ENCODE measurements at regions not wholly inside any gene's neighbourhood (a gene's known extent, or its start where the extent isn't known, plus 50 kb on each side); places are given as distances from the start of the nearest gene placed in this dataset.
"Not testable (repeated sequence)": the region's sequence is repeated elsewhere in the genome, so short reads cannot be mapped to it uniquely, and the experiment has no call there.

DNA sequence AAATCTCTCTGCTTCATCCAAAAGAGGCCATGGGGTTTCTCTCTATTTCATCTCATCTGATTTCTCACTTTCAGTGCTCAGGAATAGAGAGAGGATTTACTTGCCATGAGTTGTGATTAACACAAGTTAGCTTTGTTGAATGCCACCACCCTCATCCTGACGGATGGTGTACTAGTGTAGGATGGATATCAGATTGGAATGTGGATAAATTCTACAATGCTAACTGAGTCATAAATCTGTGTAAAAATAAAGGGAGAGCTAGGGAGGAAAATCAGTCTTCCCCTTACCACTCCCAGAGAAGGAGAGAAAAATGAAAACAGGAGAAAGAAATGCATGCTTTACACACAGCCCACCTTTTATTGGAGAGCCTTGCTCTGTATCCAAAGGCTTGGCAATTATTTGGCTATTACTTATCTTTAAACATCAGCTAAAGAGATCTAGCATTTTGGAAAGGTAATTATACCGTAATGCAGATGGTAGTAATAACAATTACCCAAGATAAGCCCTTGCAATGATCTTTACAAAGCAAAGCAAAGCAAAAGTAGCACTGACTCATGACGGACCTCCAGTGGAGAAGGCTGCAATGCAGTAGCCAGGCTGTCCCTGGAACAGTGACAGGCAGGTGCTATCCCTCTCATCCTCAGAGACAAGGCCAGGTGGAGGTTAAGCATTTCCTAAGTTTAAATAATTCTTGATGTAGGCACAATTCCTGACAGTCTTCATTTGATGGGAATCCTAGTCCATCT is 306.3 kb upstream of the PPARGC1A start:
- no peak for DNase-seq

DNA sequence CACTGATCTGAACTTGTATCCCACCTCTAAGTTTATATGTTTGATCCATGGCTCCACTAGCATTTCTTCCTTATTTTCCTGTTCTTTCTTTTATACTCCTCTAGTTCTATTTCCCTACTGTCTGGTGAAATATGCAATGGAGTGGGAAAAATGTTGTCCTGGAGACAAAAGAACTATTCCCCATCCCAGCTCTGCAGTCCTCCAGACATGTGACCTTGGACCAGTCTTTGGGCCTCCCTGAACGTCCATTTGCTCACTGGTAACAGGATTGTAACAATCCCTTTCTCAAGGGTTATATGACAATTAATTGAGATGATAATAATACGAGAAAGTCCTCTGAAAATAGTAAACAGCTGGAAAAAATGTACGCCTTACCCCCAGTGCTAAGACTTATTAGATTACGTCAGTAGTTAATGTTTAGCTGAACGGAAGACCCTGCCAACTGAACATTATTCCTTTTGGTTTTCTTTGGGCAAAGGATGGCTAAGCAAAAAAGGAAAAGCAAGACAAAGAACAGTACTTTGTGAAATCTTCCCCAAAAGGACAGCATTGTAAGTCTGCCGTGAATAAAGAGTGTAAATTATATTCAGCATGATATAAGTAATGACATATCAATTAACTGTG is 302.3 kb upstream of the PPARGC1A start:
- no peak for DNase-seq

DNA sequence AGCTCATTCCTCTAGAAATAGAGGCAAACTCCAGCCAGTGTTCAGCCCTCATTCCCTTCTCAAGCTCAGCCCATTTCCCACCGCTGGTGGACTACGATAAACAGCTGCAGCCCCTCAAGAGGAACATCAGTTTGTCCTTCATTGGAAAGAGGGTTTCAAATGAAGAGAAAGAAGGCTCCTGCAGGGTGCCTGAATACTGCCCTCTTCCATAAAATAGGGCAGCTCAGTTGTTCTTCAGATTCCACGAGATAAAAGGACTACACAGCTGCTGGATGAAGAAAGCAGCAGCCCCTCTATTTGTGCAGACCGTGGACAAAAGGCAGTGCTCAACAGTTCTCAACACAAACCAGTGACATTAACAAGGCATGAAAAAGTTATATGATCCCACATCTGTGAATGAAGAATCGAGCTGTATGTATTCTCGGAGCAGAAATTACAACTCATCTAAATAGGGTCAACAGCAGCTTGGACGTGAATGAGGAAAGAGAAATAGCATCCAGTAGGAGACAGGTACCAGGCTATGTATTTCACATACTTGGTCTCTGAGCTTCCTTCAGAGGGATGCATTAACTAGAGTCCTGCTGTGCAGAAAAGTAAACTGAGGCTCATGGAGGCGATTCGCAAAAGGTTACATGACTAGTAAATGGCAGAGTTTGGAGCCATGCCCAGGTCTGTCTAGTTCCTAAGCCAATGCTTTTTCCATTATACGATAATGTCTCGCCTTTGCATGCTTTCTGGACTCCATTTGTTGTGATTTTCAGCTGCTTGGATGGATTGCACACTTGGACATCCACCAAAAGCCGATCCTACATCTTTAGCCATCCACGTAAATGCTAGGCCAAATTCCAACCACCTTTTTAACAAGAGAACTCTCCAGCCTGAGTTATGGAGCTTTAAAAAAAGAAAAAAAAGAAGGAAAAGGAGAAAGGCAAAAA is 301.2 kb upstream of the PPARGC1A start:
- DNase-seq = no peak

DNA sequence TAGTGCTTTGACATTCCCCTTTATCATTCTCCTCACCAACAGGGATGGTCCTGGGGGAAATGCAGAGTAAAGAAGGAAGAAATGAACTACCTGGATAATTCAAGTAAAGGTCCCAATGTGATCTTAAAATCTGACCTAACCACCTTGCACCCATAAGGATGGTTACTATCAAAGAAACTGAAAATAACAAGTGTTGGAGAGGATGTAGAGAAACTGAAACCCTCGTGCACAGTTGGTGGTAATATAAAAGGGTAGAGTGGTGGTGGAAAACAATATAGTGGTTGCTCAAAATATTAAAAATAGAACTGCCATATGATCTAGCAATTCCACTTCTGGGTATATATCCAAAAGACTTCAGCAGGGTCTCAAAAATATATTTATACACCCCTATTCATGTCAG is 298.6 kb upstream of the PPARGC1A start:
- no peak for DNase-seq

DNA sequence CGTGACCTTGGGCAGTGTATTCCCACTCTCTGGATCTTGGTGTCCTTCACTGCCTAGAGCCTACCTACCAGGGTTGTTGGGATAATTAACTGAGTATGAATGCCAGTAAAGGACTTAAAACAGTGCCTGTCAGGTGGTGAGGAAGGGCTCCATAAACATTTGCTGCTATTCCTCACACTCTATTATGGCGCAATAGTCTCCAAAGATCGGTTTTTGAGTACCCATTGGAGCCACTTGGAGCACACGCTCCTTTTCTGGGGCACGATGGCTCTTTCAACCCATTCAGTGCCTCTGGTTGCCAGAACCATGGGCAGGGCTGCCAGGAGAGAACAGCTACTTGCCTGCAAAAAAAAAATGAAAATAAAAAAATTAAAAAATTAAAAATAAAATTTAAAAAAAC is 296.6 kb upstream of the PPARGC1A start:
- no peak for DNase-seq

DNA sequence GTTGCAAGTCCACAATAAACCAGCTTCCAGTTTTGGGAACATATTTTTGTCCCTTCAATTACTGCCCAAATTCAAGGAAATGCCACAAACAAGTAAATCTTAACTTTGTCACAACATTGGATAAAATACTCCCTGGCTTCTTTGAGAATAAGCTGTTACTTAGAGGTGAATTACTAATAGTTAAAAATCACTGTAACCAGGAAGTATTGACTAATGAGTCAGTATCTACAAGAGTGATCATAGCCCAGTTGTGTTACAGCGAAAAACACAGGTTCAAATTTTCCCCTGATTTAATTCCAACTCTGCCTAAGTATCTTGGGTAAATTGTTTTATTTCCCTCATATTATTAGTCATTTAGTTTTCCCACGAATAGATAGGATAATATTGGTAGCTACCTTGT is 291.2 kb upstream of the PPARGC1A start:
- no peak for DNase-seq

DNA sequence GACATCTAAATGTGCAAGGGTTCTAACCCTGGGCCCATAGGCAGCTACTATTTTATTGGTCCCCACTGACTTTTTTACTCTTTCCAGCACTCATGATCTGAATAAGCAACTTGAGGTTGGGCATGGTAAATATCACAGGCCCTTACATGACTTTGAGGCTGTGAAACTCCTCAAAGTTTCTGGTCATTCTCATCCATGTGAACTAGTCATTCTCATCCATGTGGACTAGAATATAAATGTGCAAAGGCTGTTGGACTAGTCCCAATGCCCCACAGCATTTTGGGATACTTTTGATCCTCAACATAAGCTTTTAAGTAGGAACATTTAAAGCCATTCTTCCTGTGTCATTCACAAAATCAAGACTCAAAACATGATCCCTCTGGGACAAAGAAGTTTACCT is 290.7 kb upstream of the PPARGC1A start:
- no peak for DNase-seq

DNA sequence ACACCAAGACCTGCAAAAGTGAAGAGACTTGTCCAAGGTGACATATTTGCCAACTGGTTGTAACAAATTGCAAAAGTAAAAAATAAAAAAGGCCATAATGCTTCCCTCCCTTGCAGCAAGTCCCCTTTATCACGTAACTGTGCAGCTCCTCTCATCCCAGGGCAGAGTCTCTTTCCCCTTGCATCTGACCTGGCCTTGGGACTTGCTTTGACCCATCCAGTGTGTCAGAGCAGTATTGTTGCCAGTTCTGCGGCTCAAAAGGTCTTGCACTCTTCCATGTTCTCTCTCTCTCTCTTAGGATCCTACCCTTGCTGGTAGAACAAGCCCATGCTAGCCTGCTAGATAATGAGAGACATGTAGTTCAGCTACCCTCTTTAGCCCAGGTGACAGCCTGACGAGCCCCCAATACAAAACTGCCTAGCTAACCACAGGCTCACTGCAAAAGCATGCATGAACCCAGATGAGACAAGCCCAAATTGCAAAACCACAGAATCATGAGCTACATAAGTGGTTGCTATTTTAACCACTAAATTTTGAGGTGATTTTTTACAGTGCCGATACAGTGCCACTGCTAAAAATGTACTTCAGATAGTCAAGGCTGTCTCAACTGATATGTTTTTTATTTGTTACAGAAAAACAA is 289.5 kb upstream of the PPARGC1A start:
- DNase-seq = no peak

DNA sequence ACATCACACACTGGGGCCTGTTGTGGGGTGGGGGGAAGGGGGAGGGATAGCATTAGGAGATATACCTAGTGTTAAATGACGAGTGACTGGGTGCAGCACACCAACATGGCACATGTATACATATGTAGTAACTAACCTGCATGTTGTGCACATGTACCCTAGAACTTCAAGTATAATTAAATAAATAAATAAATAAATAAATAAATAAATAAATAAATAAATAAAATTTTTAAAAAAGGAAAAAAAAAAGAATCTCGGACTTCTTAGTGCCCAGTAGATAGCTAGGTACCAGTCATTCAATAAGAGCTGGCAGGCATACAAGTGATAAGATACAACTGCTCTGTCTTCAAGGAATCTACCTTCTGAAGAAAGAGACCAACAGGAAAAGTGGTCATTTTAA is 287.6 kb upstream of the PPARGC1A start:
- DNase-seq = not testable (repeated sequence)

DNA sequence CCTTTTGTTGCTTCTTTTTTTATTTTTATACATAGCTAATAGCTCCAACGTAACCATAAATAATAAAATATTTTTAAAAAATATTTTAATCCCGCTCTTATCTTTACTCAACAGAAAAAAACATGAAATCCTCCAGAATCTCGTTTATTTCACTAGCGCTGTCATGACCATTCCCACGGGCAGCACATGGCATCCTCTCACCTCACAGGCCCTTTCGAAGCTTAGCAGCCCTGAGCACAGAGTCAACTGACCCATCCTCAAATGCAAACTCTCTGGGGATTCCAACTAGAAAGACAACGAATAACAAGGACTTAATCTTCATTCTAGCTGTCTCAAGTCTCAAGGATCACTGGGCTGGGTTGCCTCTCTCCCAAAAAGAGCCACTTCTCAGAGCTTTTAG is 285.9 kb upstream of the PPARGC1A start:
- no peak for DNase-seq

DNA sequence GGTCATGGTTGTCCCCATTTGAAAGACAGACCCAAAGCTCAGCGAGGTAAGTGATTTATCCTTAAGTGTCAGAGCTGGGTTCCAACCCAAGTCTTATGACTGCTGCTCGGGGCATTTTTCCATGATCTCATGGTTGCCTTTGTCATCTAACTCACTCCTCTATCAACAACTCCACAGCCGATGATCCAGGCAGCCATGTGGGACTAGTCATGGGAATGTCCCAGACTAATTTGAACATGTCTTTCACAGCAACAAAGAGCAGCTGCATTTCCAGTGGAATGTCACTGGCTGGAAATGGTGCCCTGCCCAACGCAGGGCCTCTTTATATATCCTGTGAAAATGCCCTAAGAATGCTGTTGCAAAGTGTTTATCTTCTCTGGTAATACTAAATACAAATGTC is 284.8 kb upstream of the PPARGC1A start:
- DNase-seq = no peak

DNA sequence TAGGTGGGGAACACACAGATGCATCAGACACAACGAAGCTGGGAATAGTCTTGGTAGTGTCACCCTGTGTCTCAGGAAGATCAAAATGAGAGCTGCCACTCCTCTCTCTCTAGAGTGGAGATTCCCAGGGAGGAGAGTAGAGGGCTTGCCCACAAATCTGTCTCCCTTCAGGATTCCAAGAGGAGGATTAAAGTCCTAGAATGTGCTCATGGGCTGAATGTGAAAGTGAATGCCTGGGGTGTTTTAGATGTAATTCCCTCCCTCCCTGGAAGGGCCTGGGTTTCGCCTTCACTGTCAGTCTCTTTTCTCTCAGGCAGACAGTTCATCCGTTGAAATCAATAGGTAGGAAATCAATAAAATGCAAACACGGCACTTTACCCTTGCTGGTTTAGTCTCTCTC is 282.6 kb upstream of the PPARGC1A start:
- no peak for DNase-seq

DNA sequence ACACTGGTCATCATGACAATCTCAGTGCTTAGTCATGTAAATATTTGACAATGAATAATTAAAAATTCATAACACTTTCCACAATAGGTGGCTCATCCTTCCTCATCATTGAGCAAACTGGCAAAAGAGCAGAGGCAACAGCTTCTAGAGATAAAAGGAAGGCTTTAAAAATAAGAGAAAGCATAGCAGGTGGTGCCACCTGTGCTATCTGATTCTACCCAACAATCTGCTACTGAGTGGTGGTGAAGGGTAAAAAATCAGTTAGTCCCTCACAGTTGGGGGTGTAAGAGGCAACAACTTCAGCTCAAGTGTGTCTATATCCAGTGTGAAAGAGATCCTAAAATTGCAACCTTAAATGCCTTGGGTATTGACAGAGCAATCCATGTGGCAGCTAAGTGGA is 280.1 kb upstream of the PPARGC1A start:
- no peak for DNase-seq

DNA sequence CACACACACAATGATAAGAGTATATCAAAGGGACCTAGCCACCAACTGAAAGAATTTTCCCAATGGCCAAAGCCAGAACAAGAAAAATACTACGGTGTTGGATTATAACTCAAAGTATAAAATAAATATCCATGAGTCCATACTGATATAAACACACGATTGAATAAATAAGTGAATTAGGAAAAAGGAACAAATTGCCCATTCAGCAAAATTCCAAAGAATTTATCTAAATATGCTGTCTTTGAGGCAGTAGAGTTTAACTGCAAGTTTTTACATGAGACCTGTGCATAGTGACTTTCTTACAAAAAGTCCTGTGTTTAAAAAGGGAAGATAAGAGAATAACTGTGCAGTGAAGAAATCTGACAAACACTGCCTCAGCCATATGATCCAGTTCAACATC is 278.8 kb upstream of the PPARGC1A start:
- no peak for DNase-seq

DNA sequence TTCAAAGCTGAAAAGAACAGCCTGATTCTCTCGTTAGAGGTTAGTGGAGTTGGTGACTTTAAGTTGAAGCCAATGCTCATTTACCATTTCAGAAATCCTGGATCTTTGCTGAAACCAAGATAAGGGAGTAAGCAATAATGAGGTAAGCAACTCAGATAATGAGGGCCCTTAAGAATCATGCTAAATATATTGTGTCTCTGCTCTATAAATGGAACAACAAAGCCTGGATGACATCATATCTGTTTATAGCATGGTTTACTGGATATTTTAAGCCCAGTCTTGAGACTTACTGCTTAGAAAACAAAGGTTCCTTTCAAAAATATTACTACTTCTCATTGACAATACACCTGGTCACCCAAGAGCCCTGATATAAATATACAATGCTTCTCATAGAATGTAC is 276.7 kb upstream of the PPARGC1A start:
- DNase-seq = no peak

DNA sequence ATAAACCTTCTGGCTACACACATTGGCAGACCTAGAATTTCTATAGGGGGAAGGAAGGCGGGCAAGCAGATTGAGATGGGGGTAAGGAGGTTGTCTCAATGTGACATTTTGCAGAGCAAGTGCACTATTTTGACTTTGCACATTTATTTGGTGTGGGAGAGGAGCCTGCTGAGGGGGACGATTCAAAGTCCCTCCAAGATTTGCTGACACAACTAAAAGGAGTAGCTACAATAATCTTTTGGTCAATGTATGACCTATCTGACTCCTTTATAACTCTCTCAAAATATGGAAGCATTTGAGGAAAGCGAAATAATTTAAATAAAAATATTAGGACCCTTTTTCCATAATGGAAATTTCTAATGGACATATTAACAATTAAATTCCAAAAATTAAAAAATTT is 274.9 kb upstream of the PPARGC1A start:
- no peak for DNase-seq

DNA sequence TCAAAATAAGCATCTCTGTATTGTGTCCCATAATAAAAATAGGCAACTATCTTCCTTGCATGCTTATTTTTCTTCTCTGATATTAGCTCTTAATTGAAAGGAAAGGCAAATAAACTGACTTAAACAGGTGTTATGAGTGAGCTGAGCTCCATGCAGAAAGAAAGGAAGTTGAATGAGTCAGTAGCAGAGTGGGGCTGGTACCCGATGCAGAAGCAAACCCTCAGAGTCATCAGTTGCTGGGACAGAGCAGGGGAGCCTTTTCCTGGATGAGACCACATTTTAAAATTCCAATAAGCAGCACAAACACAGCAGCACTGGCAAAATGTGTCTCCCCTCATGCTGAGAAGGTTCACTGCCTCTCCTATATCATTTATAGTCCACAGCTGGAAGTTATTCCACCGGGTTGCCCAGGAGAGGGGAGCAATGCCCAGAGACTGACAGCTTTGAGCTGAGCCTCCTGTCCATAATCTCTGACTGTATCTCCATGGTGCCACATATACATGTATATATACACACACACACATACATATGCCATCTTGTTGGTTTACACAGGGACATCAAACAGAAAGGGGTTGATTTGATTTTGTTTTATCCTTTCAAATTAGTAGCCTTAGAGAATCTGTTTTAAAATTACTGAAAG is 274.3 kb upstream of the PPARGC1A start:
- no peak for DNase-seq

DNA sequence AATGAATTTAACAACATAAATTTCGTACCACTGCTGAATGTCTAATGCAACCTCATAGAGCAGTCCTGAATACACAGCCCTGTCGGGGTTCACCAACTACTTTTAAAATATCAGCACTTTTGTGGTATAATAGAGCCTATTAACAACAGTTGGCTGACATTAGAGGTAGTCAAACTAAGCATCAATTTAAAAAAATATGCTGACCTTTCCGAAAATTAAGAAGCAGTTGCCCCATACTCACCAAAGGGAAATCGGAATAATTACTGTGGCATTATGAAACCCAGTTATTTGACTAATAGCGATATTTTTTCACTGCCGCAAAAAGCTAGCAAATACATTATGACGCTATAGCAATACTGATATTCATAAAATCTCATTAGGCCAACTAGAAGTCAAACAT is 273.5 kb upstream of the PPARGC1A start:
- no peak for DNase-seq

DNA sequence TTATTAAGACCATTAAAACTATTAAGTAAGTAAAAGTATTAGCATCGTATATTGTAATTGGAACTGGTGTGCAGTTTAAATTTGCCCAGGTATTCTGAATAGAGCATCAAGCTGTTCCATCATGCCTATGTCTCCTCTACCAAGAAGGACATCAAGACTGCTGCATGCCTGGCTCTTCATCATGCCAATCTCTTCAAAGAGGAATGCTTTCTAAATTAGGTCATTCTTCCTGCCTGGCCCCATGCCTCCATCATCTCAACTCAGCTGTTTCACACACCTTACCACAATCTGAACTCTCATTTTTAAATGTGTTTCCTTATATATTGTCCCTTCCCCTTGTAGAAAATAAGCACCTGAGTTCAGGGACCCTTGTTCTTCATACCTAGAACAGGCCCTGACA is 270.5 kb upstream of the PPARGC1A start:
- no peak for DNase-seq

DNA sequence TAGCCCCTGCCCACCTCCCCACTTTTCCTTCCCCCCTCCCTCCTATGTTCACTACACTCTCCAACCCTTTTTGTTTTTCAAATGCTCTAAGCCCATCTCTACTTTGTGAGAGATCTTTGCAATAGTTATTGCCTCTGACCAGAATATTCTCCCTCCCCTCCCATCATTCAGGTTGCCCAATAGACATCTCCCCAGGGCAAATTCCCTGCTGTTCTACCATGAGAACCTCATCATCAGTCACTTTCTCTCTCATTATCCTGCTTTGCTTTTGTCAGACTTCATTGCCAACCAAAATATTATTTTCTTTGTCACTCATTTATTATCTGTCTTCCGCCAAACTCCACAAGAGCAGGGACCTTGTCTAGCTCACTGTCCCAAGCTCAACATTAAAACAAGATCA is 268.2 kb upstream of the PPARGC1A start:
- DNase-seq = no peak

DNA sequence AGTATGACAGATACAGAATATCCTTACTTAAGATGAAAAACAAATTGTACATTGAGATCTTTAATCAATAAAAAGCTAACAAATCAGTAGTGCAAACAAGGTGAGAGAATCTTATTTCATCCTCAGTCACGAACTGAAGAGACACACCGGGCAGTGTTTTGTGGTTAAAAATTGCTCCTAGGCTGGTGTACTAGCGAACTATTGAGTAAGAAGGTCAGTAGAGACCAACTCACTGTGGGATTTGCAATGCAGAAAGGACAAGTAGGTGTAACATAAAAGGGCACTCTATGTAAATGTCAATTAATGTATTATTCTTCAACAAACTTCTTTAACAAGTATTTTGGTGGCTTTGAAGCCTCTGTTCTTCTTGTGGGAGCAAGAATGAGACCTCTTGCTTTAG is 260.2 kb upstream of the PPARGC1A start:
- no peak for DNase-seq

DNA sequence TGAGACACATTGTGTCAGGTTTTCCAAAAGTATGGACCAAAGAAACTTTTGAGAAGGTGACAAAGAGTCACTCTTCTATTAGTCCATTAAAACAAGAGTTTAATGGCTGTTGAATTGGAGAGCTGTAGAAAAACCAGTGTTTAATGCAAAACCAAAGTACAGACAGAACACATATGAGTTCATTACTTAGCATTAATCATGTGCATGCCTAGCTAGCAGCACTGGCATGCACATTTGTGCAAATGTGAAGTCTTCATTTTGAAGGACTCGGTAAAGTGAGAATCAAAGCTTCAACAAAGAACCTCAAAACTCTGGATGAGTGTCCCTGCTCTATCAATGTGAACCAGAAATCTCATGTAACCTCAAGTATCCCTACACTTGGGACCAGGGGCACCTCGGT is 256.3 kb upstream of the PPARGC1A start:
- no peak for DNase-seq

DNA sequence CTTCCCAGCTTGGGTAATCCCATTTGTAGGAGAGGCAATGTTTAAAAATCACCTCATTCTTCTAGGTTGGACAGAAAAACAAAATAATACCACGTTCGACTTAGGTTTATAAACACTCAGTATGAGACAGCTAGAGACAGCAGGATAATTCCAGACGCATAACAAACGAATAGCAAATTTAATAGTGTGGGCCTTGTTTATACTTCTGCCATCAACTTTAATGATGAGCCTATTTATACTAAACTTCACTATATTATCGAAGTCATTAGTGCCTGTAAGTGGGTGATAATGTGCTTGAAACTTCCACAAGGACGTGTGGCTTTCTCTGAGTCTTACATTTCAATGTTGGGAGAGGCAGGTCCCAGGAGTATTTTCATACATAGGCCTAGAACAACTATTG is 255.7 kb upstream of the PPARGC1A start:
- no peak for DNase-seq
